SK-N-SH treated with all-trans-retinoic acid at 6 μM for 48 hours (cell line): ENCODE measurements at regions not wholly inside any gene's neighbourhood (a gene's known extent, or its start where the extent isn't known, plus 50 kb on each side); places are given as distances from the start of the nearest gene placed in this dataset.

Source experiments
- ATAC-seq: fragments of 200-7000 bp; cut with Tn5 transposase; 3 replicates; pipeline ENCODE4 v1.9.1; 2020; ENCODE audit warnings: mild to moderate bottlenecking, moderate library complexity
- ARNTL ChIP-seq: fragments of 450-650 bp; formaldehyde crosslinking; IDR thresholded peaks from 2 replicates; pipeline ENCODE4 v1.5.0; 2020; ENCODE audit warnings: low read depth, mild to moderate bottlenecking, moderate library complexity, borderline replicate concordance
- BACH2 ChIP-seq: fragments of 250-450 bp; sonication (Bioruptor Pico); IDR thresholded peaks from 2 replicates; pipeline ENCODE4 v1.9.0; 2021; ENCODE audit warnings: mild to moderate bottlenecking, borderline replicate concordance
- CSDC2 ChIP-seq: fragments of 250-450 bp; sonication (Bioruptor Pico); IDR thresholded peaks from 2 replicates; pipeline ENCODE4 v1.5.0; 2020; ENCODE audit warnings: mild to moderate bottlenecking, moderate library complexity
- ESRRG ChIP-seq: fragments of 250-450 bp; sonication (Bioruptor Pico); IDR thresholded peaks from 2 replicates; pipeline ENCODE4 v1.6.1; 2021; ENCODE audit warnings: mild to moderate bottlenecking
- ISL1 ChIP-seq: fragments of 250-450 bp; sonication (Bioruptor Pico); IDR thresholded peaks from 2 replicates; pipeline ENCODE4 v2.1.2; 2022; ENCODE audit warnings: mild to moderate bottlenecking, moderate library complexity
- OSR1 ChIP-seq: fragments of 250-450 bp; sonication (Bioruptor Pico); IDR thresholded peaks from 2 replicates; pipeline ENCODE4 v1.8.0; 2022; ENCODE audit warnings: moderate library complexity, mild to moderate bottlenecking, inconsistent platforms
- PATZ1 ChIP-seq: fragments of 250-450 bp; sonication (Bioruptor Pico); IDR thresholded peaks from 2 replicates; pipeline ENCODE4 v1.8.0; 2020; ENCODE audit warnings: mild to moderate bottlenecking, moderate library complexity, borderline replicate concordance
- POU6F1 ChIP-seq: fragments of 250-450 bp; sonication (Bioruptor Pico); IDR thresholded peaks from 2 replicates; pipeline ENCODE4 v1.8.0; 2021; ENCODE audit warnings: low read depth, mild to moderate bottlenecking, moderate library complexity, borderline replicate concordance
- RARB ChIP-seq: fragments of 250-450 bp; sonication (Bioruptor Pico); IDR thresholded peaks from 2 replicates; pipeline ENCODE4 v1.8.0; 2021; ENCODE audit warnings: mild to moderate bottlenecking, moderate library complexity
- SNAI2 ChIP-seq: fragments of 250-450 bp; sonication (Bioruptor Pico); IDR thresholded peaks from 2 replicates; pipeline ENCODE4 v1.5.0; 2020; ENCODE audit warnings: mild to moderate bottlenecking, moderate library complexity
- TCF4 ChIP-seq: fragments of 250-450 bp; sonication (Bioruptor Pico); IDR thresholded peaks from 2 replicates; pipeline ENCODE4 v1.8.0; 2021; ENCODE audit warnings: mild to moderate bottlenecking, moderate library complexity, borderline replicate concordance
- TOX ChIP-seq: fragments of 250-450 bp; sonication (Bioruptor Pico); IDR thresholded peaks from 2 replicates; pipeline ENCODE4 v1.8.0; 2021; ENCODE audit warnings: mild to moderate bottlenecking, moderate library complexity, borderline replicate concordance
- TSHZ2 ChIP-seq: fragments of 250-450 bp; sonication (Bioruptor Pico); IDR thresholded peaks from 2 replicates; pipeline ENCODE4 v1.5.0; 2020; ENCODE audit warnings: mild to moderate bottlenecking, moderate library complexity
- ZC3H10 ChIP-seq: fragments of 250-450 bp; sonication (Bioruptor Pico); IDR thresholded peaks from 2 replicates; pipeline ENCODE4 v1.5.1; 2021; ENCODE audit warnings: mild to moderate bottlenecking, moderate library complexity
- ZFP3 ChIP-seq: fragments of 250-450 bp; sonication (Bioruptor Pico); IDR thresholded peaks from 2 replicates; pipeline ENCODE4 v1.5.0; 2020; ENCODE audit warnings: mild to moderate bottlenecking, moderate library complexity
- ZFP30 ChIP-seq: fragments of 450-650 bp; formaldehyde crosslinking; IDR thresholded peaks from 2 replicates; pipeline ENCODE4 v1.5.0; 2022; ENCODE audit warnings: mild to moderate bottlenecking, moderate library complexity
- ZNF8 ChIP-seq: fragments of 450-650 bp; formaldehyde crosslinking; IDR thresholded peaks from 2 replicates; pipeline ENCODE4 v1.5.0; 2020; ENCODE audit warnings: mild to moderate bottlenecking, moderate library complexity

- TF ChIP-seq BACH2 (no peak), ZC3H10 (CRISPR knock-in tag) (no peak), ESRRG (CRISPR knock-in tag) (no peak), TCF4 (CRISPR knock-in tag) (no peak), ZFP30 (CRISPR knock-in tag) (no peak), ZFP3 (CRISPR knock-in tag) (no peak), RARB (no peak), ISL1 (CRISPR knock-in tag) (no peak), TSHZ2 (no peak), POU6F1 (CRISPR knock-in tag) (no peak), CSDC2 (CRISPR knock-in tag) (no peak), SNAI2 (CRISPR knock-in tag) (no peak)
- ATAC-seq = no peak
These were observed 118.9 kb upstream of the UBL3 start for GRCh38 chr13:29969286-29969685.

- ATAC-seq = no peak
- TF ChIP-seq OSR1 (CRISPR knock-in tag) (no peak), SNAI2 (CRISPR knock-in tag) (no peak), RARB (no peak), TSHZ2 (no peak), POU6F1 (CRISPR knock-in tag) (no peak), PATZ1 (CRISPR knock-in tag) (no peak), ZC3H10 (CRISPR knock-in tag) (no peak), CSDC2 (CRISPR knock-in tag) (no peak), ISL1 (CRISPR knock-in tag) (no peak)
These were observed 113.9 kb upstream of the UBL3 start for GRCh38 chr13:29964181-29964845.

GRCh38 chr13:29963089-29963488 lies 112.7 kb upstream of the UBL3 start:
- TF ChIP-seq ZNF8 (CRISPR knock-in tag) = no peak
- TF ChIP-seq TSHZ2 = no peak
- no peak for TF ChIP-seq ESRRG (CRISPR knock-in tag)
- no peak for TF ChIP-seq OSR1 (CRISPR knock-in tag)
- no peak for TF ChIP-seq CSDC2 (CRISPR knock-in tag)
- TF ChIP-seq TOX (CRISPR knock-in tag) = no peak
- no peak for TF ChIP-seq SNAI2 (CRISPR knock-in tag)
- no peak for TF ChIP-seq RARB
- TF ChIP-seq TCF4 (CRISPR knock-in tag) = no peak
- no peak for TF ChIP-seq ZFP3 (CRISPR knock-in tag)
- TF ChIP-seq ARNTL (CRISPR knock-in tag) = no peak
- TF ChIP-seq BACH2 = no peak
- no peak for ATAC-seq
